22Rv1 (cell line): ENCODE measurements at regions not wholly inside any gene's neighbourhood (a gene's known extent, or its start where the extent isn't known, plus 50 kb on each side); places are given as distances from the start of the nearest gene placed in this dataset.

Source experiments
- H3K27ac ChIP-seq: fragments of 450-650 bp; 2 replicates; pipeline ENCODE4 v1.5.1; 2017
- ZFX ChIP-seq: fragments of 450-650 bp; IDR thresholded peaks from 2 replicates; pipeline ENCODE4 v1.6.1; 2017; ENCODE audit warnings: antibody characterized with exemption, borderline replicate concordance
- TF ChIP-seq, protein P1 (sequence below): fragments of 450-650 bp; IDR thresholded peaks from 2 replicates; pipeline ENCODE4 v1.5.1; 2017; ENCODE audit warnings: mild to moderate bottlenecking

DNA sequence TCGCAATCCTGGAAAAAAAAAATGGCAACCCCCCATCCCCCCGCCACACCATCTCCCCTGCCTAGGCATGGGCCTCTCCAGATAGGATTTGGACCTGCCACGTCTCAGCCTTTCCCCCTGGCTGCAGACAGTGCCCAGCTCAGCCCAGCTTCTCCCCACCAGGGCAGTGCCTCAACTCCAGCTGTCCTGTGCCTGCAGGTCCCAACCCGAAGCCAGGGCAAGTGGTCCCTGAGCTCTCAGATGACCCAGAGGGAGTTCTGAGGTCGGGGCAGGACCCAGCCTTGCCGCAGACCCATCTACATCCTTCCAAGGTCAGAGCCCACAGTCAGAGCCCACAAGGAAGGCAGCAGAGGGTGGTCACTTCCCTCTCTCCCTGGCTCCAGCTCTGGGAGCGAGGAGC lies 86.7 kb upstream of the POU3F1 start:
- no peak for TF ChIP-seq ZFX
- H3K27ac ChIP-seq: no peak overlapping the region

GRCh38 chr1:38132681-38133080 lies 86.1 kb upstream of the POU3F1 start:
- no peak for TF ChIP-seq ZFX
- TF ChIP-seq, protein P1, sequence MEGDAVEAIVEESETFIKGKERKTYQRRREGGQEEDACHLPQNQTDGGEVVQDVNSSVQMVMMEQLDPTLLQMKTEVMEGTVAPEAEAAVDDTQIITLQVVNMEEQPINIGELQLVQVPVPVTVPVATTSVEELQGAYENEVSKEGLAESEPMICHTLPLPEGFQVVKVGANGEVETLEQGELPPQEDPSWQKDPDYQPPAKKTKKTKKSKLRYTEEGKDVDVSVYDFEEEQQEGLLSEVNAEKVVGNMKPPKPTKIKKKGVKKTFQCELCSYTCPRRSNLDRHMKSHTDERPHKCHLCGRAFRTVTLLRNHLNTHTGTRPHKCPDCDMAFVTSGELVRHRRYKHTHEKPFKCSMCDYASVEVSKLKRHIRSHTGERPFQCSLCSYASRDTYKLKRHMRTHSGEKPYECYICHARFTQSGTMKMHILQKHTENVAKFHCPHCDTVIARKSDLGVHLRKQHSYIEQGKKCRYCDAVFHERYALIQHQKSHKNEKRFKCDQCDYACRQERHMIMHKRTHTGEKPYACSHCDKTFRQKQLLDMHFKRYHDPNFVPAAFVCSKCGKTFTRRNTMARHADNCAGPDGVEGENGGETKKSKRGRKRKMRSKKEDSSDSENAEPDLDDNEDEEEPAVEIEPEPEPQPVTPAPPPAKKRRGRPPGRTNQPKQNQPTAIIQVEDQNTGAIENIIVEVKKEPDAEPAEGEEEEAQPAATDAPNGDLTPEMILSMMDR: no peak
- H3K27ac ChIP-seq: no peak overlapping the region

DNA sequence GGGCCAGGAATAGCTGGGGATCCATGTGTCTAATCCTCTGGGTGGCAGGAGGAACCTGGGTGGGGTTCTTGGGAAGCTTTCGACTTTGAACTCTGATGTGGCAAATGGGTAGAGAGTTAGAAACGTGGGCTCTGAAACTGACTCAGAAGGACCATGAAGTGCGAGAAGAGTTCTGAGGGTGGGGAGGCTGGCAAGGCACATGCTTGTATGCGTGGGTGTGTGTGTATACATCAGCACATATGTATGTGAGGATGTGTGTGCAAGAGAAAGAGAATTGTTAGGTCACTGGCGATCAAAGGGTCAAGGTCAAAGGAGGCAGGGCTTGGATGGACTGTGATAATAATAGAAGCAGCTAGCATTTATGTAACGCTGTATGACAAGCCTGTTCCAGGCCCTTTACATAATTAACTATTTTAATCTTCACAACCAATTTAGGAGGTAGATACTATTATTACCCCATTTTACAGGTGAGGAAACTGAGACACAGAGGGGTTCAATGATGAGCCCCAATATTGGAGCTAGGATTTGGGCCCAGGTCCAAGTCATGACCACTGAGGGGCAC lies 84.5 kb upstream of the POU3F1 start:
- TF ChIP-seq, protein P1: no peak
- TF ChIP-seq ZFX: no peak
- H3K27ac ChIP-seq: no peak overlapping the region

DNA sequence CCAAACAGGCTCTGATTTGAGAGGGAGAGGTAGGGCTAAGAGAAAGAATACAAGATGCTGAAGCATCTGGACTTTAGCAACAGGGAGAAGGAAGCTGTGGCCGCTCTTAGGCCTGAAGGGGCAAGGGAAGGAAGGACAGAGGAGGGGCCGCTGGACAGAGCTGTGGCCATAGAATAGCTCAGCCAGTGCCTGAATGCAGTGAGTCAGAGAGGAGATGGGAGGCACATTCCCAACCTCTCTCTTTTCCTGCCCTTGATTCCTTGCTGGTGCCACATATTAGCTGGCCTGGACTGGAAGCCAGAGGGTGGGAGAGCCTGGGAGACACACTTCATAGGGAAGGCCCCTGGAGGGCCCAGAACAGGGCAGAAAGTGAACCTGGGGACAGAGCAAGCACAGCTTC lies 83.4 kb upstream of the POU3F1 start:
- TF ChIP-seq, protein P1: no peak
- TF ChIP-seq ZFX: no peak
- H3K27ac ChIP-seq: no peak overlapping the region

DNA sequence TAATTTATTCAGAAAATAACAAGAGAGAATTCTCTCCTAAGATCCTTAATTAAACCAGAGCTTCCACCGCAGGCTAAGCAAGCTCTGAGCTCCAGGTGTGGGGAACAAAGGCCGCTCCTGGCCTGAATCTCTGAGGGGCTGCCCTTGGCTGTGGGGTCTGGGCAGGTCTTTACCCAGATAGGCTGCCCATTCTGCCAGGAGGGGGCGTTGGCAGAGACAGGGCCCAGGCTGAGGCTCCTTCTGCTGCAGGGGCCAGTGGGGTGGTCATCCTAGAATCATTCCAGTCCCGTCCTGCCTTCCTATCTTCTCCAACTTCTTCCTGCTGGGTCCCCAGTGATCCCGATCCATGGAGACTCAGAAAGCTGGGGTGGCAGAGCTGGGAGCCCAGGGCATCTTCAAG lies 82.9 kb upstream of the POU3F1 start:
- no peak overlapping the region for H3K27ac ChIP-seq
- no peak for TF ChIP-seq ZFX
- TF ChIP-seq, protein P1: no peak

GRCh38 chr1:38128926-38129453 lies 82.4 kb upstream of the POU3F1 start:
- TF ChIP-seq, protein P1: no peak
- TF ChIP-seq ZFX: no peak
- no peak overlapping the region for H3K27ac ChIP-seq

- no peak for TF ChIP-seq ZFX
- TF ChIP-seq, protein P1: no peak
- H3K27ac ChIP-seq: no peak overlapping the region
These were observed 81.9 kb upstream of the POU3F1 start for GRCh38 chr1:38128511-38128910.

GRCh38 chr1:38127428-38127827 lies 80.8 kb upstream of the POU3F1 start:
- TF ChIP-seq, protein P1: no peak
- no peak for TF ChIP-seq ZFX
- H3K27ac ChIP-seq: no peak overlapping the region
